ENCODE measurements at regions not wholly inside any gene's neighbourhood (a gene's known extent, or its start where the extent isn't known, plus 50 kb on each side); places are given as distances from the start of the nearest gene placed in this dataset.
"Not testable (repeated sequence)": the region's sequence is repeated elsewhere in the genome, so short reads cannot be mapped to it uniquely, and the experiment has no call there.

GRCh38 chr2:175676813-175677212 is 325.3 kb downstream of the LNPK start:
- no peak overlapping the region for H3K4me3 ChIP-seq
- H3K4me1 ChIP-seq (replicated peaks in 1 of 2): no peaks in the 10 kb centered on the region
- DNase-seq: no peak
- no peaks in the 10 kb centered on the region for H3K27me3 ChIP-seq
- no peak for TF ChIP-seq POLR2A (IDR thresholded peaks at IDR 0.05)
- TF ChIP-seq CTCF (IDR thresholded peaks at IDR 0.05): no peak
- intact Hi-C loops (cut with DNase I): no loop called here
- WGBS, 4 donors: 70 to 90% (median 72%) methylated on average over 3 of the region's 3 CpGs
- H3K9me3 ChIP-seq (replicated peaks in 1 of 3): no peaks in the 10 kb centered on the region
- no peak overlapping the region for H3K27ac ChIP-seq
- H3K36me3 ChIP-seq (replicated peaks in 1 of 2): no peaks in the 10 kb centered on the region

GRCh38 chr2:175668804-175669203 is 333.3 kb downstream of the LNPK start:
- H3K9me3 ChIP-seq (replicated peaks in 1 of 3); H3K4me3 ChIP-seq; H3K27ac ChIP-seq; DNase-seq; H3K27me3 ChIP-seq; intact Hi-C loops (cut with DNase I); H3K4me1 ChIP-seq (replicated peaks in 1 of 2); H3K36me3 ChIP-seq (replicated peaks in 1 of 2): not testable (repeated sequence)
- WGBS, 4 donors: 62 to 88% (median 70%) methylated on average over 5 to 7 of the region's 7 CpGs

- Histone ChIP-seq H3K4me3 (no peak overlapping the region), H3K27ac (no peak overlapping the region), H3K27me3 (no peaks in the 10 kb centered on the region), H3K9me3 (replicated peaks in 1 of 3) (no peaks in the 10 kb centered on the region), H3K36me3 (replicated peaks in 1 of 2) (no peaks in the 10 kb centered on the region), H3K4me1 (replicated peaks in 1 of 2) (no peaks in the 10 kb centered on the region)
- 64 to 87% (median 73%) methylated on average over 1 of the region's 1 CpG for WGBS, 4 donors
- no peak for DNase-seq
- TF ChIP-seq CTCF (IDR thresholded peaks at IDR 0.05): no peak
- TF ChIP-seq POLR2A (IDR thresholded peaks at IDR 0.05): no peak
- intact Hi-C loops (cut with DNase I): no loop called here
These were observed 339.7 kb downstream of the LNPK start for GRCh38 chr2:175662335-175662734.

GRCh38 chr2:175648577-175649063 is 353.4 kb downstream of the LNPK start:
- no peaks in the 10 kb centered on the region for H3K27me3 ChIP-seq
- intact Hi-C loops (cut with DNase I): no loop called here
- no peak for TF ChIP-seq CTCF (IDR thresholded peaks at IDR 0.05)
- no peak for TF ChIP-seq POLR2A (IDR thresholded peaks at IDR 0.05)
- DNase-seq: no peak
- no peaks in the 10 kb centered on the region for H3K36me3 ChIP-seq (replicated peaks in 1 of 2)
- H3K27ac ChIP-seq: no peak overlapping the region
- 0 to 3% (median 1%) methylated on average over 1 of the region's 1 CpG for whole genome bisulfite sequencing, 4 donors
- no peaks in the 10 kb centered on the region for H3K4me1 ChIP-seq (replicated peaks in 1 of 2)
- no peak overlapping the region for H3K4me3 ChIP-seq
- H3K9me3 ChIP-seq (replicated peaks in 1 of 3): no peaks in the 10 kb centered on the region

- Histone ChIP-seq H3K4me1 (replicated peaks in 1 of 2) (no peaks in the 10 kb centered on the region), H3K27ac (no peak overlapping the region), H3K27me3 (no peaks in the 10 kb centered on the region), H3K4me3 (no peak overlapping the region), H3K9me3 (replicated peaks in 1 of 3) (no peaks in the 10 kb centered on the region), H3K36me3 (replicated peaks in 1 of 2) (no peaks in the 10 kb centered on the region)
- whole genome bisulfite sequencing, 4 donors: 85 to 100% (median 89%) methylated on average over 2 of the region's 2 CpGs
- no peak for TF ChIP-seq POLR2A (IDR thresholded peaks at IDR 0.05)
- TF ChIP-seq CTCF (IDR thresholded peaks at IDR 0.05): no peak
- no peak for DNase-seq
- intact Hi-C loops (cut with DNase I): no loop called here
These were observed 355.0 kb downstream of the LNPK start for GRCh38 chr2:175647058-175647457.
